ENCODE measurements at regions not wholly inside any gene's neighbourhood (a gene's known extent, or its start where the extent isn't known, plus 50 kb on each side); places are given as distances from the start of the nearest gene placed in this dataset.
"Not testable (repeated sequence)": the region's sequence is repeated elsewhere in the genome, so short reads cannot be mapped to it uniquely, and the experiment has no call there.

DNA sequence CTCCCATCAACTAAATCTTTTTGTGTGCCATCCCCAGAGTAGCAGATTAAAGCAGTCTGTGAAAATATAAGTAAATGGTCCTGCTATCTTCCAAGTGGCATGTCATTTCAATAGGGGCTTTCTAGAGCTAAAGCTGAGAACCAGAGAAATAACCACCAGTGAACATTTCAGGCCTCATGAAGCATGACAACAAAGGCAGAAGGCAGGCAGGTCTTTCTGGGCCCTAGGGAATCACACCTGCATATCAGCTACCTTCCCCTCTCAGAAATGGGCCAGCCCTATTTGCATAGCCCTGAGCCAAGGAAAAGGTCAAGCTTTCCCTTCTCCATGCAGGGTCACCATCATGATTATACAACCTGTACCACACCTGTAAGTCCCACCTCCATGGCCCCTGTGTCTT is 205.3 kb downstream of the DEPDC1B start:
- H3K9me3 ChIP-seq: no peaks in the 10 kb centered on the region
- H3K27me3 ChIP-seq: no peaks in the 10 kb centered on the region
- no peak for DNase-seq
- H3K4me3 ChIP-seq: no peak overlapping the region
- TF ChIP-seq, protein P1, sequence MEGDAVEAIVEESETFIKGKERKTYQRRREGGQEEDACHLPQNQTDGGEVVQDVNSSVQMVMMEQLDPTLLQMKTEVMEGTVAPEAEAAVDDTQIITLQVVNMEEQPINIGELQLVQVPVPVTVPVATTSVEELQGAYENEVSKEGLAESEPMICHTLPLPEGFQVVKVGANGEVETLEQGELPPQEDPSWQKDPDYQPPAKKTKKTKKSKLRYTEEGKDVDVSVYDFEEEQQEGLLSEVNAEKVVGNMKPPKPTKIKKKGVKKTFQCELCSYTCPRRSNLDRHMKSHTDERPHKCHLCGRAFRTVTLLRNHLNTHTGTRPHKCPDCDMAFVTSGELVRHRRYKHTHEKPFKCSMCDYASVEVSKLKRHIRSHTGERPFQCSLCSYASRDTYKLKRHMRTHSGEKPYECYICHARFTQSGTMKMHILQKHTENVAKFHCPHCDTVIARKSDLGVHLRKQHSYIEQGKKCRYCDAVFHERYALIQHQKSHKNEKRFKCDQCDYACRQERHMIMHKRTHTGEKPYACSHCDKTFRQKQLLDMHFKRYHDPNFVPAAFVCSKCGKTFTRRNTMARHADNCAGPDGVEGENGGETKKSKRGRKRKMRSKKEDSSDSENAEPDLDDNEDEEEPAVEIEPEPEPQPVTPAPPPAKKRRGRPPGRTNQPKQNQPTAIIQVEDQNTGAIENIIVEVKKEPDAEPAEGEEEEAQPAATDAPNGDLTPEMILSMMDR (IDR thresholded peaks at IDR 0.05): no peak
- no peak for TF ChIP-seq POLR2A (IDR thresholded peaks at IDR 0.05)
- H3K4me1 ChIP-seq: no peaks in the 10 kb centered on the region
- no peaks in the 10 kb centered on the region for H3K36me3 ChIP-seq
- no peak overlapping the region for H3K27ac ChIP-seq

DNA sequence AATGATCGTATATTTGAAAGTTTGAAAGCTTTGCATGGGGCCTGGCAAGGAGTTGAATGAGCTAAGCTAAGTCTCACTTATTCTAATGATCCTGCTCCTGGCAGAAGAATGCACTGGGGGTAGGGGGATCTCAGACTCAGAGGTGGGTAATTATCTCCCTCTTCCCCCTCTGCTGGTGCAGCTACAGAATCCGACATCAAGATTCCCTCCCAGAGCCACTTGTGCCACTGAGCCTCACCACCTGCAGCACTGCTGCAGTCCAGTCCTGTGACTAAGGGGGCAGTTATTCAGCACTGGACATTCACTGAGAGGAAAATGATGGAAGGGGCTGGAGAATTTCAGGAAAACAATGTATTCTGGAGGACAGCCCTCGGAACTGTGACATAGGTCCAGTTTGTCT is 205.8 kb downstream of the DEPDC1B start:
- Histone ChIP-seq H3K27ac (no peak overlapping the region), H3K27me3 (no peaks in the 10 kb centered on the region), H3K9me3 (no peaks in the 10 kb centered on the region), H3K36me3 (no peaks in the 10 kb centered on the region), H3K4me1 (no peaks in the 10 kb centered on the region), H3K4me3 (no peak overlapping the region)
- no peak for DNase-seq
- no peak for TF ChIP-seq POLR2A (IDR thresholded peaks at IDR 0.05)
- TF ChIP-seq, protein P1 (IDR thresholded peaks at IDR 0.05): no peak

DNA sequence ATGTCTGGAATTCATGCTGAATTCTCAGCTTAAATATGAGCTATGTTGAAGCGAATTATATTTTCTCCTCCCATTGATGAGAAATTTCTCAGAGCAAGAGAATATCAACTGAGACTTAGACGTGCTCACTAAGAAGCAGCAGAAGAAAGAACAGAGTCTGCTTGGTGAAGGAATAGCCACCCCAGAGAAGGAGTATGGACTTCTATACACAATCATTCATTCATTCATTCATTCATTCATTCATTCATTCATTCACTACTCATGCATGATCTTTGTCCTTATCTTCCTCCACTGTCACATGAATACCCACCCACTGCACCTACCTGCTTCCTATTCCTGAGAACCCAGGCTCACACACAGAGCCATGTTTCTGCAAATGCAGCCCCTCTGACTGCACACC is 206.6 kb downstream of the DEPDC1B start:
- H3K27me3 ChIP-seq: no peaks in the 10 kb centered on the region
- H3K4me3 ChIP-seq: no peak overlapping the region
- no peaks in the 10 kb centered on the region for H3K36me3 ChIP-seq
- TF ChIP-seq POLR2A (IDR thresholded peaks at IDR 0.05): no peak
- TF ChIP-seq, protein P1 (IDR thresholded peaks at IDR 0.05): no peak
- DNase-seq: no peak
- no peak overlapping the region for H3K27ac ChIP-seq
- H3K4me1 ChIP-seq: no peaks in the 10 kb centered on the region
- no peaks in the 10 kb centered on the region for H3K9me3 ChIP-seq

DNA sequence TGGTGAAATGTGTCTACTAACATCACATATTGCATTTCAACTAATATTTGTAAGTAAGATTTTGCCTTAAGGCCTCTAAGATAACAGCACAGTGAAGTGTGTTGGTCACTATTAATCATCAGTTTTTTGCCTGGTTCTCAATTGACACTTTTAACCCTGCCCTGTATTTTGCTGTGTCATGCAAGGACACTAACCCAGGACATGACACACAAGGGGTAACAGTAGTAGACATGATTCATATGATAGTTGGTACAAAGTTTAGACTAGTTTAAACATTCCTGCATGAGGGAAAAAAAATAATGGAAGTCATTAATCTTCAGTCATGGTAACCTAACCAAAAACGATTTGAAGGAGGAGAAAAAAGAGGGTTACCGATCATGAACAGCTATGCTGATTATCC is 207.0 kb downstream of the DEPDC1B start:
- TF ChIP-seq, protein P1 (IDR thresholded peaks at IDR 0.05): no peak
- TF ChIP-seq POLR2A (IDR thresholded peaks at IDR 0.05): no peak
- no peaks in the 10 kb centered on the region for H3K27me3 ChIP-seq
- H3K4me3 ChIP-seq: no peak overlapping the region
- H3K27ac ChIP-seq: no peak overlapping the region
- H3K9me3 ChIP-seq: no peaks in the 10 kb centered on the region
- H3K36me3 ChIP-seq: no peaks in the 10 kb centered on the region
- DNase-seq: no peak
- H3K4me1 ChIP-seq: no peaks in the 10 kb centered on the region

DNA sequence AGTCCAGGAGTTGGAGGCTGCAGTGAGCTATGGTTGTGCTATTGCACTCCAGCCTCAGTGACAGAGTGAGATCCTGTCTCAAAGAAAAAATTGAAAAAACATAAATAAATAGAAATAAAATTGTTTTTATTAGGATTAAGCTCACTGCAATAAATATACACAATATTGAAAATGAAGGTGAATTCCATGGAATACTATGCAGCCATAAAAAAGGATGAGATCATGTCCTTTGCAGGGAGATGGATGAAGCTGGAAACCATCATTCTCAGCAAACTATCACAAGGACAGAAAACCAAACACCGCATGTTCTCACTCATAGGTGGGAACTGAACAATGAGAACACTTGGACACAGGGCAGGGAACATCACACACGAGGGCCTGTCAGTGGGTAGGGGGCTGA is 207.6 kb downstream of the DEPDC1B start:
- DNase-seq, H3K27me3 ChIP-seq, H3K27ac ChIP-seq, H3K9me3 ChIP-seq, H3K4me3 ChIP-seq, H3K4me1 ChIP-seq, H3K36me3 ChIP-seq: not testable (repeated sequence)

DNA sequence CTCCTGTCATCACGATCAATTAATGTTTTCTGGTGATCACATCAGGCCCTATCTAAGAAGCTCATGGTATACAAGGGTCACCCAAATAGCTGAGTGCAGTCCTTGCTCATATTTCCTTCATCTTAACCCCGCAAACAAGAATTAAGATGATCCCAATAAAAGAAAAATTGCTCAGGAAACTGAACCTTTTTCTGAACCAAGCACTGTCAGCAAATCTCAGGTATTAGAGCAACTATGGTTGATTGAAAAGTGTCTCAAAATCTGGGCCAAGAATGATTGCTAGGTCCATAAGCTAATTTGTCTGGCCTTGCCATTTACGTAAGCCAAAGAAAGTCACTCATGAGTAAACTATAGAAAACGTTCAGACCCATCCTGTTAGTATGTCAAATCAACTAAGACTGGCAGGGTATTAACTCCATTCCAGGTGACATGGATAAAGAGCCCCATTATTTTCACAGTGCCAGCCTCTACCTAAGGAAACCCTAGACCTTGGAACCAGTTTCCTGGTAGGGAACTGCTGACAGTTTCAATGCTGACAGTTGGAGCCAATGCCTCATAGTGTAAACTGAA is 209.3 kb downstream of the DEPDC1B start:
- H3K27me3 ChIP-seq: no peaks in the 10 kb centered on the region
- no peak for TF ChIP-seq POLR2A (IDR thresholded peaks at IDR 0.05)
- TF ChIP-seq, protein P1 (IDR thresholded peaks at IDR 0.05): no peak
- H3K9me3 ChIP-seq: no peaks in the 10 kb centered on the region
- no peak overlapping the region for H3K4me3 ChIP-seq
- peak overlapping the region in 1 of 4 donors; percentile 69 for H3K27ac ChIP-seq
- no peak for DNase-seq
- no peaks in the 10 kb centered on the region for H3K4me1 ChIP-seq
- no peaks in the 10 kb centered on the region for H3K36me3 ChIP-seq
